T-helper 9 cell (primary cell): ENCODE measurements at regions not wholly inside any gene's neighbourhood (a gene's known extent, or its start where the extent isn't known, plus 50 kb on each side); places are given as distances from the start of the nearest gene placed in this dataset.

ENCODE experiments used
- DNase-seq: peaks from one replicate; pipeline ENCODE4 v3.0.0-alpha.2; 2020

DNA sequence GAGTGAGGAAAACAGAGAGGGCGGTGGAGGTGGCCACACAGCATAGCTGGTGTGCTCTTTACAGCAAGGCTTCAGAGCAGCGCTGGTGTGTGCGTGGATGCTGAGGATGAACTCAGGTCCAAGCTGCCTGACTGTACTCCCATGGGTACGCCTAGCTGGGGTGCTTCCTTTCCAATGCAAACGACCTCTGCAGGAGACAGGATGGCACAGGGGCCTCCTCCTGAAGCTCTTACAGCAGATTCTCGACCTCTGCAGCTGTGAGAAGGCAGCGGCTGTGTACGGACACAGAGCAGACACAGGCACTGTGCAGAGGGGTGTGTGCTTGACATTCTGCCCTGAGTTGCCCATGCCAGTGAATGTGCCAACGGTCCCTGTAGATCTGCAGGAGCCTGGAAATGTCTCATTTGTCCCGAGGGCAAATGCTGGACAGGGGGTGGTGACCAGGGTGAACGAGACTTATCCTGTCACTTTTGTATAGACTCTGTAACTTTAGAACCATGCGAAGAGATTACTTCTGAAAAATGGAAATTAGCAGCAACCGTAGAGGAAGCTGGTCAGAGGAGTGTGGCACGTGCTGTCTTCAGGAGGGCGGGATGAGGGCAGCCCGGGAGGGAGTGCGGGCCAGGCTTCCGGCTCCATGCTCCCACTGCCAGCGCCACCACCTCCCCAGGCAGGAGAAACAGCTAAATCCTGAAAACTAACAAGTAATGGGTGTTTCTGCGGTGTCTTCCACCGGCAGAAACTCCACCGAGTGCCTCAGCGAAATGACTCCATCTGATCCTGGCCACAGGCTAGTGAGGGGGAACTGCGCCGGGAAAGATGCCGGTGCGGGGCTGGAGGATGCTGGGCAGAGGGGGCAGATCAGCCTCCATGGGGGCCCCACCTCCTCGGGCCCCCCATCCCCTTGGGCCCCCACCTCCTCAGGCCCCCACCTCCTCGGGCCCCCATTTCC, 120.9 kb upstream of the RPS6KA2 start:
- DNase-seq: no peak

DNA sequence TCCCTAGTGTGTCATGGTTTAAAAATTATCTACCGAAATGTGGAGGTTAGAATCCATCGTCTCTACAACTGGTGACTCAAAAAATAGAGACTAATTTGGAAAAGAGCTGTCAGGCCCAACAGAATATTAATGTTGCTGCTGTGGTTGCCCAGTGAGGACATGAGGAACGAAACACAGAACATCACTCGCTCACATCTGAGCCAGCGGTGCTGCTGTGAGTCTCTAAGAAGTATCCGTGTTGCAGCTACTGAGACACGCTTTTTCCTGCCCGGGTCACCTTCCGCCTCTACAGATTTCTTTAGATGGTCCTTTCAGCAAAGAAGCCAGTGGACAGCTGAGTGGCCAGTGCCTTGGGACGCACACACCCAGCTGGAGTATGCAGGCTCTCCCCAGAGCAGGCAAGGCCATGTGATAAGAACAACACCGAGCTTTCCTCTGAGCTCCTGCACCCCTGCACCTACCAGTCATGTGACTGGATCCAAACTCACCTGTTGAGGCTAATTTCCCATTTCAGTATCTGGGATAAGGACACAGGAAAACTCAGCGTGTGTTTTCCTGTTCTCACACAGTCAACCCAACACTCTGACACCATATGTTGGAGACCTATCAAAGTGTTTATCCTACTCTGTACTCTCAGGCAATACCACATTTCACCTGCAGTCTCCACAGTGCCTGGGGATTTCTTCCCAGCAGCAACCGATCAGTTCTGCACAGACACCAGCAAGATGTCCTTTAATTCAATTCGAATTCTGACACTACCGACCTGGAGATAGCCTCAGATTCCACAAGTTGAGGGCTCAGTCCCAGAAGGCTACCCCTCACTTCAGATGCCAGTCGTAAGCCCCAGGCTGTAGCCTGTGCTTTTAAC, 119.0 kb upstream of the RPS6KA2 start:
- no peak for DNase-seq

GRCh38 chr6:166744223-166745134, 117.4 kb upstream of the RPS6KA2 start:
- DNase-seq: no peak

GRCh38 chr6:166743406-166744222, 116.6 kb upstream of the RPS6KA2 start:
- no peak for DNase-seq

DNA sequence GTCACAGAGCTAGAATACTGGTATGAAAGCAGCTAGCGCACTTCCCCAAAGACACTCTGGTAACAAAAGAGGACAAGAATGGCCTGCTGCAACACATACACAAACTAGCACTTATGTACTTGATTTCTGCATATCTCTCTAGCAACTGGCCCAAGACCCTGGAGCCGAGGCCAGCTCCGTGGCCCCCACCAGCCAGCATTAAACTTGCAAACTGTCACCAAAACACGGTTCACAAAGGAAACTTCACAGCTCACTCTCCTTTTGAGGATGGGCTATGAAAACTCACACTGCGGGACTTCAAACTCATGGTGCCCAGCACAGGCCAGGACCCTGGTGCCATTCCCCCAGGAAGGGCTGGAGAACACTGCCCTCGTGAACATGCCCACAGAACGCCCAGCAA, 115.9 kb upstream of the RPS6KA2 start:
- no peak for DNase-seq

DNA sequence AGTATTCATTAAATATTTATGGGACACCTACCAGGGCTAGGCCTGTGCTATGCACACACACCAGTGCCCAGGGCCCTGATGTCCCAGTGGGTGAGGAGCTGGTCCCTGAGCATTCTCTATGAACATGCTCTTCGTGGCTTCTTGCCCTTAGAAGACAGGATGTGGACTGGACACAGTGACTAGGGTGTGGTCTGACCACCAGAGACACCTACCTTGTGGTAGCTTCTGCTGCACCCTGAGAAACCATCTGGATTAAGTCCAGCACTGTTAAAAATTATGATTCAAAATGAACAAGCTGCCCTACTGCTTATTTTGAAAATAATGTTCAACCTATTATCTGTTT, 112.9 kb upstream of the RPS6KA2 start:
- DNase-seq: no peak

DNA sequence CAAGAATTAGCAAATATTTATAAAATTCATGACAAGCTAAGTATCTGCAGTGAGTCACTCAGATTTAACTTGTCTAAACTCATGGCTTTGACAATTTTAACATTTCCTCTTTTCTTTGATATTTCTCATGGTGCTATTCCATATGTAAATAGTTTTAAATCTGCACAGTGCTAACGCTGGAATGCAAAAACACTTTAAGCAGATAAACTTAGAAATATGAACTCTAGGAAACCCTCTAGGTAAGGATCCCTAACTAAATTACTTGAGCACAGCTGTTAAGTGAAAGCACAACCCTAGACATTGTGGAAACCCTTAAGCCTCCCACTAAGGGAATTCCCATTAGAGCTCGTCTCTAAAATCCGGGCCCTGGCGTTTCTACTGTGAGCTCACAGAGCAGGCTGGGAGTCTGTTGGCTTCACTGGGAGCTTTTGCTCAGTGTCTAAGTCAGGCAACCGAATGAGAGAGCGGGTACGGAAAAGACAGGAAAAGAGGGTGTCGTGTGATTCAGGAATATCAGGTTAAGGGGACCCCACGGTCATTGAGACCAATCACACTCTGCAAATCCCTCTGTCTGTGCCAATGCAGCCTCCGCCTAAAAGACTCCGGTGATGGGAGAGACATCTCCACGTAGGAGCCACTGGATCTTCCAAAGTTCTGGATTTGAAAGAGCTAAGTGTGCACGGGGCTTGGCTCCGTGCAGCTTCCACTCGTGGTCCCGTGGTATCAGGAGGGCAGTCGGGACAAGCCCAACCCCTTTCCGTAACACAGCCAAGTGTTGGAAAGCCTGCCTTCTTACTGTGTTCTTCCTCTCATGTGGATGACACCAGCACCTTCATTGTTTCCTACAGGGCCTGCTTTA, 112.3 kb upstream of the RPS6KA2 start:
- no peak for DNase-seq

DNA sequence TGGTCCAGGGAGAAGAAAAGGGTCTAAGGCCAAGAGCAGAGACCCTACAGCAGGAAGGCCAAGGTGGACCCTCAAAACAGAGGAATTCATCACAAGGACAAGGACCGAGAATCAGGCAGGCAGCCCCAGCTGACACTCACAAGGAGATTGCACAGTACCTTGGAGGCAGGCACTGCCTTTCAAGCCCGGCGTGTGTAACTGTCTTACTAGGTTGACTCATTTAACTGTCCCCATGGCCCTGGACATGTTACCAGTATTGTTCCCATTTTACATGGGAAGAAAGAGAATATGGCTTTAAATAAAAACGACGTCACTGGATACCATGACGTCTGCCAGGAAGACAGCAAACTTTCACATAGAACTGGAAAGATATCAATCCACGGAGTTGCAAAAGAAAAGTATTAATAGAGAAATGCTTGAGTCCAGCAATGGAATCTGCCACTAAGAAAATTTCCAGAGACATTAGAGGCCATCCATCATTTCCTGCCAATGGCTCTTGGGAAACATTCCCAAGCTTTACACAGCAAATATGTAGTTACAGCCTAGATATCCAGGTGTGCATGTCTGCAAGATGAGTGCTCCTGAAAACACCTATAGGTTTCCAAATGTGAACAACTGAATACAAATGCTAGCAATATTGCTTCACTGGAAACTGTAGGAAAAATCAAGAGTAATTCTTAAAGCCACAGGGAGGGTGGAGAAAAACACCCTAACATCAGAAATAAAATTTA, 111.5 kb upstream of the RPS6KA2 start:
- DNase-seq: no peak

DNA sequence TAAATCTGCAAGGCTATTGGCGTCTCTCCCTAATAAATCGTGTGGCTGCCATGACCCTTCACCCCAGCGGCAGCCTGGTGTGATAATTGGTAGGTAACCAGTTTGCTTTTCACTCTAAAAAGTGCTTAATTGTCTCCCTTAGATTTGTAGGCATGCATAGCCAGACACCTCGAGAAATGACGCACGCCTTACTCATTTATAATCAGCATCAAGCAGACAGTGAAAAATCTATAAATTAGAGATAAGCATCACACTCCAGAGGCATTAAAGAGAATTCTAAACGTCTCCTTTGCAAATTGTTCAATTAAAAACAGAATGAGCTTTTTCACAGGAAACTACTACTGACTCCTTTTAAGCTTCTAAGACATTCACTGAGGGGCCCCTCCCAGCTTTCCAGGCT, 110.2 kb upstream of the RPS6KA2 start:
- no peak for DNase-seq

DNA sequence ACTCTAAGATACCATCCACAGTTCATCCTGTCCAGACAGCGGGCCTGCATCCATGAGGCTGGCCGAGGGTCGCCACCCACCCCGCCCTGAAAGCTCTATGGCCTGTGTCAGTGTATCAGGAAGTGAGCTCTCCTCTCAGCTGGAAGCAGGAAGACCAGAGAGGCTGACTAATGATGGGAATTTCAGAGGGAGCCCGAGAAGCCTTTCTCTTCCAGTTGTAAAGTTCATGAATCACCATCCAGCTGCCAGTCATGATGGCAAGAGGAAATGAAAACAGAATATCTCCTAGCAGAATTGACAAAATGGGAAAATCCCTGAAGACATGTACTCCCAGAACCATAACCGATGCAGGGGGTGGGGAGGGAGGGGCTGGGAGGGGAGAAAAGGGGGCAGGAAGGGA, 109.6 kb upstream of the RPS6KA2 start:
- DNase-seq: no peak

GRCh38 chr6:166733900-166734299, 106.8 kb upstream of the RPS6KA2 start:
- DNase-seq: no peak

- no peak for DNase-seq
Measured at GRCh38 chr6:166729658-166730057, 102.6 kb upstream of the RPS6KA2 start.

DNA sequence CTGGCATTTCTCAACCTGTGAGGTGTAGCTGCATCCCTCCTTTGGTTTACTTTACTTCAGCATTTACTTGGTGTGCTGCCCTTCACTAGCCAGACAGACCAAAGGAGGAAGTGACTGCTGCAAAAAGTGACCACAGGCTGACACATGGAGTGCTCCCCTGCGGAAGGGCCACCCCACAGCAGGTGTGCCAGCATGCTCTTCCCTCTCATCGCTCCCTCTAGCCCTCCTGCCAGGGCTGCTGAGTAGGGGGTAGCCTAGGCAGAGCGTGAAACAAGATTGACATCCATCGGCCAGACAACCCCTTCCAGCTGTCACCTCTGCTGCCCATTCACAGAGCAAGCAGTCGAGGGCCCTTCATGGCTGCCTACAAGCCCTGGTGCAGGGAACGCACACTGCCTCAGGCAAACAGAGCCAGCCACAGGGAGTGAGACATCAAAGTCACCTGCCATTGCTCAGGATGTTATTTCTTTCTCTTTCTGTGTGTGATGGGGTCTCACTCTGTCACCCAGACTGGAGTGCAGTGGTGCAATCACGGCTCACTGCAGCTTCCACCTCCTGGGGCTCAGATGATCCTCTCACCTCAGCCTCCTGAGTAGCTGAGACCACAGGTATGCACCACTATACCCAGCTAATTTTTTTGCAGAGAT, 102.0 kb upstream of the RPS6KA2 start:
- DNase-seq: no peak

GRCh38 chr6:166726201-166726600, 99.2 kb upstream of the RPS6KA2 start:
- no peak for DNase-seq

DNA sequence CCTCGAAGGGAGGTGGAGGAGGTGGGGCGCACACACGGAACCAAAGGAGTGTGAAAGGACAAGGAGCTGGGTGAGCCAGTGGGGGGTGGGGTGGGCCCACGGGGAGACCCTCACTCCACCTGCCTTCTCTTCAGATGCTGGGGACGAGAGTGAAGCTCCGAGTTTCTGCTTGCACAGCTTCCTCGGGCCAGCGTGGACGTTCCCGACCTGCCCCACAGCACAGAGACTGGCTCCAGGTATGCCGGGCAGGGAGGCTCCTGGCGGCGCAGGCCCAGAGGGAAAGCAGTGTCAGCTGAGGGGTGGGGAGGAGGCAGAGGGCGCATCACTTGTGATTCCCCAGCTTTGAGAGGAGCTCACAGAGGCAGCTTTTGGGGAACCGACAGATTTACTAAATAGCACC, 98.5 kb upstream of the RPS6KA2 start:
- DNase-seq: no peak

GRCh38 chr6:166724576-166724975, 97.5 kb upstream of the RPS6KA2 start:
- no peak for DNase-seq

GRCh38 chr6:166722785-166723184, 95.7 kb upstream of the RPS6KA2 start:
- no peak for DNase-seq

DNA sequence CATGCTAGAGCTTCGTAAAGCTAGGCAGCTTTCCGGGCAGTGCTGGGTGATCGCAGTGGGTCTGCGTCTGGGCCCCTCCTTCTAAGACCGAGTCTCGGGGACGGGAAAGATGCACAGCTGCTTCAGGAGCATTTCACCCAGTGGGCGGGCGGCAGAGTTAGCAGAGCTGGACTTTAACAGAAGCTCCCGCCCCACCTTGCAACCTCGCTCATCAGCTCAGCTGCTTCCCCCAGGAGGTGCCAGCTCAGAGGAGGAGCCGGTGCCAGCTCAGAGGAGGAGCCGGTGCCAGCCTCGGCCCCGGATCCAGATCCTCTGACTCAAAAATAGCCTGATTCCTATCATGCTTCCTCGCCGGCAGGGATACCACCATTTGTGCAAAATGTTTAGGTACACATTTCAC, 94.5 kb upstream of the RPS6KA2 start:
- no peak for DNase-seq

- DNase-seq: no peak
Measured at GRCh38 chr6:166720856-166721255, 93.8 kb upstream of the RPS6KA2 start.

- DNase-seq: no peak
Measured at GRCh38 chr6:166719019-166719418, 92.0 kb upstream of the RPS6KA2 start.
